ENCODE measurements at regions not wholly inside any gene's neighbourhood (a gene's known extent, or its start where the extent isn't known, plus 50 kb on each side); places are given as distances from the start of the nearest gene placed in this dataset.

- Mint-ChIP-seq H3K36me3 (ENCODE audit: low read depth, unreplicated experiment) (no peaks in the 10 kb centered on the region), H3K4me1 (ENCODE audit: low read depth, unreplicated experiment) (no peaks in the 10 kb centered on the region), H3K27me3 (ENCODE audit: low read depth, unreplicated experiment) (no peaks in the 10 kb centered on the region), H3K27ac (ENCODE audit: unreplicated experiment) (no peak overlapping the region), H3K4me3 (ENCODE audit: unreplicated experiment) (no peak overlapping the region), H3K9me3 (ENCODE audit: unreplicated experiment) (peaks cover 23% of the 10 kb centered on the region)
- Histone ChIP-seq H3K9me3 (ENCODE audit: insufficient read depth, low read depth, low read length) (peaks cover 12% of the 10 kb centered on the region), H3K36me3 (ENCODE audit: insufficient read depth, low read length) (no peaks in the 10 kb centered on the region), H3K27ac (ENCODE audit: low read depth, low read length) (no peak overlapping the region), H2AFZ (ENCODE audit: low read depth, low read length) (no peak overlapping the region), H3K4me3 (ENCODE audit: insufficient read depth, low read depth, low read length) (no peak overlapping the region), H3K9ac (ENCODE audit: low read length) (no peak overlapping the region), H3K79me2 (ENCODE audit: insufficient read depth, low read length) (no peaks in the 10 kb centered on the region), H3K4me1 (ENCODE audit: insufficient read depth, low read length) (no peaks in the 10 kb centered on the region), H3K27me3 (ENCODE audit: insufficient read depth, low read length) (no peaks in the 10 kb centered on the region), H3K4me2 (ENCODE audit: low read length) (no peak overlapping the region), H4K20me1 (ENCODE audit: insufficient read depth, low read length) (no peaks in the 10 kb centered on the region)
- no peak for FAIRE-seq
- DNase-seq (ENCODE audit: low read depth) = no peak
- no peak for TF ChIP-seq EZH2 (IDR thresholded peaks at IDR 0.05; ENCODE audit: insufficient read depth, low read length)
- TF ChIP-seq, protein P1, sequence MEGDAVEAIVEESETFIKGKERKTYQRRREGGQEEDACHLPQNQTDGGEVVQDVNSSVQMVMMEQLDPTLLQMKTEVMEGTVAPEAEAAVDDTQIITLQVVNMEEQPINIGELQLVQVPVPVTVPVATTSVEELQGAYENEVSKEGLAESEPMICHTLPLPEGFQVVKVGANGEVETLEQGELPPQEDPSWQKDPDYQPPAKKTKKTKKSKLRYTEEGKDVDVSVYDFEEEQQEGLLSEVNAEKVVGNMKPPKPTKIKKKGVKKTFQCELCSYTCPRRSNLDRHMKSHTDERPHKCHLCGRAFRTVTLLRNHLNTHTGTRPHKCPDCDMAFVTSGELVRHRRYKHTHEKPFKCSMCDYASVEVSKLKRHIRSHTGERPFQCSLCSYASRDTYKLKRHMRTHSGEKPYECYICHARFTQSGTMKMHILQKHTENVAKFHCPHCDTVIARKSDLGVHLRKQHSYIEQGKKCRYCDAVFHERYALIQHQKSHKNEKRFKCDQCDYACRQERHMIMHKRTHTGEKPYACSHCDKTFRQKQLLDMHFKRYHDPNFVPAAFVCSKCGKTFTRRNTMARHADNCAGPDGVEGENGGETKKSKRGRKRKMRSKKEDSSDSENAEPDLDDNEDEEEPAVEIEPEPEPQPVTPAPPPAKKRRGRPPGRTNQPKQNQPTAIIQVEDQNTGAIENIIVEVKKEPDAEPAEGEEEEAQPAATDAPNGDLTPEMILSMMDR (IDR thresholded peaks at IDR 0.05; ENCODE audit: insufficient read depth, low read depth, low read length) = no peak
Measured at GRCh38 chr19:8938576-8938975, 71.6 kb downstream of the MUC16 start.
